ENCODE measurements at regions not wholly inside any gene's neighbourhood (a gene's known extent, or its start where the extent isn't known, plus 50 kb on each side); places are given as distances from the start of the nearest gene placed in this dataset.
"Not testable (repeated sequence)": the region's sequence is repeated elsewhere in the genome, so short reads cannot be mapped to it uniquely, and the experiment has no call there.

- no peak overlapping the region for H3K4me3 ChIP-seq (ENCODE audit: low read depth, low read length)
- in situ Hi-C loops (cut with HindIII; ENCODE audit: low sequenced_read_pairs) = no loop called here
- TF ChIP-seq, protein P1, sequence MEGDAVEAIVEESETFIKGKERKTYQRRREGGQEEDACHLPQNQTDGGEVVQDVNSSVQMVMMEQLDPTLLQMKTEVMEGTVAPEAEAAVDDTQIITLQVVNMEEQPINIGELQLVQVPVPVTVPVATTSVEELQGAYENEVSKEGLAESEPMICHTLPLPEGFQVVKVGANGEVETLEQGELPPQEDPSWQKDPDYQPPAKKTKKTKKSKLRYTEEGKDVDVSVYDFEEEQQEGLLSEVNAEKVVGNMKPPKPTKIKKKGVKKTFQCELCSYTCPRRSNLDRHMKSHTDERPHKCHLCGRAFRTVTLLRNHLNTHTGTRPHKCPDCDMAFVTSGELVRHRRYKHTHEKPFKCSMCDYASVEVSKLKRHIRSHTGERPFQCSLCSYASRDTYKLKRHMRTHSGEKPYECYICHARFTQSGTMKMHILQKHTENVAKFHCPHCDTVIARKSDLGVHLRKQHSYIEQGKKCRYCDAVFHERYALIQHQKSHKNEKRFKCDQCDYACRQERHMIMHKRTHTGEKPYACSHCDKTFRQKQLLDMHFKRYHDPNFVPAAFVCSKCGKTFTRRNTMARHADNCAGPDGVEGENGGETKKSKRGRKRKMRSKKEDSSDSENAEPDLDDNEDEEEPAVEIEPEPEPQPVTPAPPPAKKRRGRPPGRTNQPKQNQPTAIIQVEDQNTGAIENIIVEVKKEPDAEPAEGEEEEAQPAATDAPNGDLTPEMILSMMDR (IDR thresholded peaks at IDR 0.05; ENCODE audit: low read depth, low read length, missing control alignments) = no peak
- DNase-seq (ENCODE audit: low read depth) = no peak
Observed at GRCh38 chr17:20925091-20925490, 117.7 kb downstream of the USP22 start.

DNA sequence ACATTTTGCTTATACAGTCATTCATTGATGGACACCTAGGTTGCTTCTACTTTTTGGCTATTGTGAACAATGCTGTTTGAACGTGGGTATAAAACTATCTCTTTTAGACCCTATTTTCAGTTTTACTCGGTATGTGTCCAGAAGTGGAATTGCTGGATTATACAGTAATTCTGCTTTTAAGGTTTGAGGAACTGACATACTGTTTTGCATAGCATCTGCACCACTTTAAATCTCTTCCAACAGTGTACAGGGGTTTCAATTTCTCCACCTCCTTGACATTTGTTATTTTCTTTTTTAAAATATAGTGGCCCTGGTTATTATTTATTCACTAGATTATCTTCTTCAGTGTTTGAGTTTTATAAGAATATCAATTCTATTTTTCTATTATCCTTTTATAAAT lies 116.9 kb downstream of the USP22 start:
- no peak for DNase-seq (ENCODE audit: low read depth)
- in situ Hi-C loops (cut with HindIII; ENCODE audit: low sequenced_read_pairs) = no loop called here
- TF ChIP-seq, protein P1 (IDR thresholded peaks at IDR 0.05; ENCODE audit: low read depth, low read length, missing control alignments) = no peak
- H3K4me3 ChIP-seq (ENCODE audit: low read depth, low read length) = no peak overlapping the region

DNA sequence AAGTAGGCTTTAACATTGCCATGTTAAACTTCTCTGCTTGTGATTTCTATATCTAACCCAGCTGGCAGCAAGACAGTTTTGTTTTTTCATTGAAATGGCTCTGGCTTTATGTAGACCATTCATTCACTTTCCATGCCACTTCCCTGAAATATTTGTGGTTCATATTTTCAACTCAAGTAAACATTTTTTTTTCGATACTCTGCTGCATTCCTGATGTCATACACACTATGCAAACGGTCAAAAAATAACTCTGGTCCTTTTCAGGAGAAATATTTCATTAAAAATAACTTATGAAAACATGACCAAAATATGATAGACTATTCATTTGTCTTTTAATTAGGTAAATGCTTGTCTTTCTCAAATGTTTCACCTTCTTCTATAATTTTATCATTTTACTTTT lies 116.3 kb downstream of the USP22 start:
- TF ChIP-seq, protein P1 (IDR thresholded peaks at IDR 0.05; ENCODE audit: low read depth, low read length, missing control alignments) = no peak
- DNase-seq (ENCODE audit: low read depth) = no peak
- no peak overlapping the region for H3K4me3 ChIP-seq (ENCODE audit: low read depth, low read length)
- in situ Hi-C loops (cut with HindIII; ENCODE audit: low sequenced_read_pairs) = no loop called here

DNA sequence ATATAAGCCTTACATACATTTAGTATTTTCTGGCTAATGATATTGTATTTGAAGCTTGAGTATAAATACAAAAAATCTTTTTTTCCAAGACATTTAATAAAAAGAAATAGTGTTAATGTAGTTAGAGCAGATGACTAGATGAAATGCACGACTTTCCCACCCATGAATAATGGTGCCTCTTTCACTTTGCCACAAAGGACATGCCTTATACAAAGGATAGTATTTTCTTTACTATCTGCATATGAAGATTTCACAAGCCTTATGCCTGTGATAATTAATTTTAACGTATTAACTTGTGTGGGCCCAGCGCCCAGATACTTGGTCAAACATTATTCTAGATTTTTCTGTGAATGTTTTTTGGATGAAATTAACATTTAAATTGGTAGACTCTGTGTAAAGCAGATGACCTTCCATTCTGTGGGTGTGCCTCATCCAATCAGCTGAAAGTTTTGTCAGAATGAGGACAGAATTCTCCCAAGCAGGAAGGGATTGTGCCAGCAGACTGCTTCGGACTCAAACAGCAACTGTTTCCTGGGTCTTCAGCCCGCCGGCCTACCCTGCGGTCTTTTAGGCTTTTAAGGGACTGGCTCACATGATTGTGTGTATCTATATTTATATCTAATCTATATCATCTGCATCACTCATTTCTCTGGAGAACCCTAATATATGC lies 115.4 kb downstream of the USP22 start:
- H3K4me3 ChIP-seq (ENCODE audit: low read depth, low read length) = no peak overlapping the region
- TF ChIP-seq, protein P1 (IDR thresholded peaks at IDR 0.05; ENCODE audit: low read depth, low read length, missing control alignments) = no peak
- no peak for DNase-seq (ENCODE audit: low read depth)
- in situ Hi-C loops (cut with HindIII; ENCODE audit: low sequenced_read_pairs) = no loop called here

- H3K4me3 ChIP-seq (ENCODE audit: low read depth, low read length) = no peak overlapping the region
- in situ Hi-C loops (cut with HindIII; ENCODE audit: low sequenced_read_pairs) = no loop called here
- no peak for DNase-seq (ENCODE audit: low read depth)
- TF ChIP-seq, protein P1 (IDR thresholded peaks at IDR 0.05; ENCODE audit: low read depth, low read length, missing control alignments) = no peak
Observed at GRCh38 chr17:20929334-20929733, 113.5 kb downstream of the USP22 start.

DNA sequence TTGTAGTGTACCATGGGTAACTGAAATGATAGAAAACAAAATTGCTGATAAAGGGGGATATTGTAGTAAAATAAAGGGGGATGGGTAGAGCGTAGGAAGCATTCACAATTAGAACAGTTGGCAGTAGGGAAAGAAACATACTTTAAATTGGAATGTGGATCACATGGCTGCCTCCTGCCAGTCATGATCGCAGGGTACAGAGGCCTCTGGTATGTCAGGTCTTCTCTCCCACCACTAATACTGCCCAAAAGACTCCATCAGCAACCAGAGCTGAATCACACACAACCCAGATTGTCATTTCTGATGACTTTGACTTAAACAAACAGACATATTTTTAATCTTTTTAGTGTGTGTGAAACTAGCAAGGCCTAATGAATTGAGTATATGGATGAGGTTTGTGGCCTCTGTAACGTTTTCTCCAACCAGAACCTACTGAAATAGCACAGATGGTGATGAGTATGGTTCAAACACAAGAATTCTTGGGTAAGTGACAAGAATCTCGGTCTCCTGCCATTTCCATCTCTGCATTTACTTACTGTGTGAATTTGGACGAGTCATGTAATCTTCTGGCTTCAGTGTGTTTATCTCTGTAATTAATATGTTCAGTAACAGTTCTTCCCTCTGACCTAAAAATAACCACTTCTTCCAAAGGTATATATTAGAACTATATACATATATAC lies 112.6 kb downstream of the USP22 start:
- in situ Hi-C loops (cut with HindIII; ENCODE audit: low sequenced_read_pairs) = no loop called here
- DNase-seq (ENCODE audit: low read depth) = no peak
- TF ChIP-seq, protein P1 (IDR thresholded peaks at IDR 0.05; ENCODE audit: low read depth, low read length, missing control alignments) = no peak

GRCh38 chr17:20933040-20933439 lies 109.8 kb downstream of the USP22 start:
- DNase-seq (ENCODE audit: low read depth); H3K4me3 ChIP-seq (ENCODE audit: low read depth, low read length); in situ Hi-C loops (cut with HindIII; ENCODE audit: low sequenced_read_pairs): not testable (repeated sequence)

More for the DNA sequence above, 112.6 kb downstream of the USP22 start:
- no peak overlapping the region for H3K4me3 ChIP-seq (ENCODE audit: low read depth, low read length)

Measured in astrocyte of the cerebellum (primary cell).